ENCODE measurements at regions not wholly inside any gene's neighbourhood (a gene's known extent, or its start where the extent isn't known, plus 50 kb on each side); places are given as distances from the start of the nearest gene placed in this dataset.

- DNase-seq (ENCODE audit: low spot score) = no peak
Observed at GRCh38 chr17:10968007-10968406, 130.1 kb upstream of the PIRT start.

DNA sequence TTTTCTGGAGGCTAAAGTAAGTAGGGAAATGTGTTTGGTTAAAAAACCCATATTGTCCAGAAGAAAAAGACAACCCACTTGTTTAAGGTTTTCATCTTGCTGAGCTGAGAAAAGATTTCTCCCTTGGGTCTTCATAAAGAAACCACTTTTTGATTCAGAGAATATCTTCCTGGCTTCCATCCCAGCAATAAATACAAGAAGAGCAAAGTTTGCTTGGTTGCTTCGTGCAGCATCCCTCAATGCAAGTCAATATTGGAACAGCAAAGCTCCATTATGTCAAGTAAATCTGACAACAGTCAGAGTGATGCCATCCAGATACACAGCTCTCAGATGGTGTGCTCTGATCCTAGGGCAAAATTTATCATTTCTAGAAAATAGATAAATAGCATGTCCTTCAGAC is 118.9 kb upstream of the PIRT start:
- DNase-seq (ENCODE audit: low spot score) = no peak

DNA sequence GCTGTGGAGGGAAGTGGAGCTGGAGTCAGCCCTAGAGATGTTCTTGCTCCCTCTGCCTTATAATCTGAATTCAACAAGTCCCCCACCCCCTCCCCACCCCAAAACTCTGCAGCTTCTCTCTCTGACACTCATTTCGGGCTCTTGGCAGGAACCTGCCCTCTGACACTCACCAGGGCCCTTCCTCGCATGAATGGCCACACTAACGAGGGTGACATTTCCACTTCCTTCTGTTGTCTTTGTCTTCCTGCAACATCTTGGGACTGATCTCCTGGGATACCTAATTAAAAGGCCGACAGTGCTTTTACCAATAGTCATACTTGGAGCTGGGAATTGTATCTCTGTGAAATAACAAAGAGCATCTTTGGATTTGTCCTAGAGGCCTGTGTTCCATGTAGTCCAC is 106.9 kb upstream of the PIRT start:
- no peak for DNase-seq (ENCODE audit: low spot score)

GRCh38 chr17:10936931-10937330 is 99.0 kb upstream of the PIRT start:
- no peak for DNase-seq (ENCODE audit: low spot score)

- no peak for DNase-seq (ENCODE audit: low spot score)
Observed at GRCh38 chr17:10932938-10933337, 95.1 kb upstream of the PIRT start.

GRCh38 chr17:10931133-10931532 is 93.2 kb upstream of the PIRT start:
- no peak for DNase-seq (ENCODE audit: low spot score)

DNA sequence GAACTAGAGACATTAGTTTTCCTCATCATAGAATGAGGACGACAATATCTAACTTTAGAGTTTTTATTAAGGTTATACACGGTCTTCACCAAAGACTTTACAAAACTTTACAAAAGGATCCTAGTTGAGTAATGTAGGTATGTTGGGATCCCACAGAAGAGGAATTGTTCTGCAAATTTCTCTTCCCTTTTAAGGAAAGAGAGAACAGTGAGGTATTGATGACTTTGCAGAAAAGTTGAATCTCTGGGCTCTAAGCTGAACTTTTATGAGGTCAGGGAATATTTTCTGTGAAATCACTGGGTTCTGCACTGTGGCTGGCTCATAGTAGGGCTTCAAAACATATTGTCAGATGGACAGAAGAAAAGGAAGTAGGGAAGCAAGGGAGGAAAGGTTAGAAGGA is 89.8 kb upstream of the PIRT start:
- no peak for DNase-seq (ENCODE audit: low spot score)

DNA sequence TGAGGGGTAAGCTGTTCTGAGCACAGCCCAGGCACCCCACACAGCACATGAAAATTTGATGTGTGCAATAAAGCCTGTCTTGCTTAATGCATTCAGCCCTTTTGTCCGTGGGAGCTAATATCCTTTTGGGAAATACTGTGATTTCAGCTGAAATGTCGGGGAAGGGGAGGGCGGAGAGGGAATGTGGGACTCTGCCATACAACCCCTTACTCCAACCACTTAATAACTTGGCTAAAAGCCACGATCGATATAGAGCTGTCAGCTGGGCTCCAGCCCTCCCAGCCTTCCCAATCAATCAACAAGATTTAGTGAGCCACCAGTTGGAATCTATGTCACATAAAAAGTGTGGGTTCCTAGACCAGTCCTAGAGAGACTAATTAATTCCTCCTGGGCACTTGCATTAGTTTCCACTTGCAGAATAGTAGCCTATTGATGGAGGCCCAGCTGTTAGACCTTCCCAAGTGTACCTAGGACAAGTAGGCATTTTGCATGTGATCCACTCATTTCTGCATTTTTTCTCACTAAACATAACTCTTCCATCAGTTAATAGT is 82.7 kb upstream of the PIRT start:
- no peak for DNase-seq (ENCODE audit: low spot score)

- no peak for DNase-seq (ENCODE audit: low spot score)
Observed at GRCh38 chr17:10907370-10907769, 69.5 kb upstream of the PIRT start.

DNA sequence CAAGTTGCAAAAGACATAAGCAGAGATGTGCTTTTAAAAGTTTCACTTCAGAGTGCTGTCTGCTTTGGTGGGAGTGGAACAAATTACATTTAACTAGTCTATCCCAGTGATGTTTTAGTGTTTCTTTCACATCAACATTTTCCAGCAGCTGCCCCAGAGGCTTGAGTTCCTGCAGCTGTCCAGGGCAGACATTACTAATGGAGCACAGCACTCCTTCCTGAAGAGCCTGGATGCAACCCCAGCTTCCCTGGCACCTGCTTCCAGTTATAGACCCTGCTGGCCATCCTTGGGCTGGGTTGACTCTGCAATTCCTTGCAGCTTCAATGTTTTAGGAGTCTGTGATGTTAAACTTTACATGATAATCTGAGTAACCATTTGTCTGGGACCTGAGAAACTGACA is 61.4 kb upstream of the PIRT start:
- no peak for DNase-seq (ENCODE audit: low spot score)

- no peak for DNase-seq (ENCODE audit: low spot score)
Observed at GRCh38 chr17:10894220-10894619, 56.3 kb upstream of the PIRT start.

GRCh38 chr17:10888858-10889257 is 51.0 kb upstream of the PIRT start:
- DNase-seq (ENCODE audit: low spot score) = no peak
